ENCODE measurements at regions not wholly inside any gene's neighbourhood (a gene's known extent, or its start where the extent isn't known, plus 50 kb on each side); places are given as distances from the start of the nearest gene placed in this dataset.
A peak's percentile ranks its signal among the peaks of the same experiment; 100 is the strongest.
"Not testable (repeated sequence)": the region's sequence is repeated elsewhere in the genome, so short reads cannot be mapped to it uniquely, and the experiment has no call there.

GRCh38 chr7:16369855-16370254 is 51.5 kb downstream of the CRPPA start:
- DNase-seq, result no peak

GRCh38 chr7:16369309-16369708 is 52.0 kb downstream of the CRPPA start:
- DNase-seq, result not testable (repeated sequence)

GRCh38 chr7:16368885-16369284 is 52.5 kb downstream of the CRPPA start:
- no peak for DNase-seq

GRCh38 chr7:16367115-16367514 is 54.2 kb downstream of the CRPPA start:
- DNase-seq, result no peak

- no peak for DNase-seq
Measured at GRCh38 chr7:16365952-16366351, 55.4 kb downstream of the CRPPA start.

GRCh38 chr7:16365177-16365576 is 56.2 kb downstream of the CRPPA start:
- no peak for DNase-seq

GRCh38 chr7:16359216-16359615 is 62.1 kb downstream of the CRPPA start:
- peak; percentile 15 for DNase-seq

GRCh38 chr7:16357921-16358320 is 63.4 kb downstream of the CRPPA start:
- DNase-seq, result peak; percentile 95

GRCh38 chr7:16357474-16357873 is 63.9 kb downstream of the CRPPA start:
- no peak for DNase-seq

- DNase-seq, result no peak
Measured at GRCh38 chr7:16356301-16356958, 64.9 kb downstream of the CRPPA start.

- no peak for DNase-seq
Measured at GRCh38 chr7:16354573-16354972, 66.8 kb downstream of the CRPPA start.

GRCh38 chr7:16353226-16353625 is 68.1 kb downstream of the CRPPA start:
- DNase-seq, result no peak

GRCh38 chr7:16350634-16351033 is 70.7 kb downstream of the CRPPA start:
- DNase-seq, result no peak

- DNase-seq, result peak; percentile 54
Measured at GRCh38 chr7:16348251-16348650, 73.1 kb downstream of the CRPPA start.

- peak; percentile 14 for DNase-seq
Measured at GRCh38 chr7:16347827-16348192, 73.5 kb downstream of the CRPPA start.

GRCh38 chr7:16347066-16347826 is 74.1 kb downstream of the CRPPA start:
- no peak for DNase-seq

GRCh38 chr7:16345979-16346958 is 75.1 kb downstream of the CRPPA start:
- DNase-seq, result peak; percentile 72

- no peak for DNase-seq
Measured at GRCh38 chr7:16344927-16345326, 76.4 kb downstream of the CRPPA start.

- no peak for DNase-seq
Measured at GRCh38 chr7:16343612-16344011, 77.7 kb downstream of the CRPPA start.

- DNase-seq, result no peak
Measured at GRCh38 chr7:16338065-16338464, 83.3 kb downstream of the CRPPA start.

- no peak for DNase-seq
Measured at GRCh38 chr7:16326106-16326505, 95.2 kb downstream of the CRPPA start.

- no peak for DNase-seq
Measured at GRCh38 chr7:16323313-16323712, 98.0 kb downstream of the CRPPA start.

- no peak for DNase-seq
Measured at GRCh38 chr7:16320099-16320660, 101.2 kb downstream of the CRPPA start.

Data from NCI-H2171 treated with DMSO at 0.1 percent for 48 hours (cell line).